22Rv1 (cell line): ENCODE measurements at regions not wholly inside any gene's neighbourhood (a gene's known extent, or its start where the extent isn't known, plus 50 kb on each side); places are given as distances from the start of the nearest gene placed in this dataset.

Experiments used
- ZFX ChIP-seq: fragments of 450-650 bp; IDR thresholded peaks from 2 replicates; pipeline ENCODE4 v1.6.1; 2017; ENCODE audit warnings: antibody characterized with exemption, borderline replicate concordance
- TF ChIP-seq, protein P1 (sequence below): fragments of 450-650 bp; IDR thresholded peaks from 2 replicates; pipeline ENCODE4 v1.5.1; 2017; ENCODE audit warnings: mild to moderate bottlenecking

DNA sequence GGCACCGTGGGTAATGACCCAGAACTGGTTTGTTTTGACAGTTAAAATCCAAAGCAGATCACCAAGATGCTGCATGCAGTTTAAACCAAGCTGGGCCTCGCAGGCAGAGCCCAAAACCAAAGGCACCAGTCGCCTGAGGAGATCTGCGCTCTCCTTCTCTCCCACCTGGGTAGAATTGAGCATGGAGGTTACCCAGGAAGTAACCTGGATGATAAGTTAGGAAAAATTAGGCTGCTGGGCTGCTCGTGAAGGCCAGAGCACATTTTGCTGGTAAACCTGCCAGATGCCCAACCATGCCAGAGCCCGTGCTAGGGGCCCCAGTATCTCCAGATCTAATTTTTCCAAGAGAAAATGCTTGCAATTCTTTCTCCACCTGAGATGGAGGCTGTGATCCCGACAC is 388.3 kb upstream of the MGMT start:
- TF ChIP-seq, protein P1, sequence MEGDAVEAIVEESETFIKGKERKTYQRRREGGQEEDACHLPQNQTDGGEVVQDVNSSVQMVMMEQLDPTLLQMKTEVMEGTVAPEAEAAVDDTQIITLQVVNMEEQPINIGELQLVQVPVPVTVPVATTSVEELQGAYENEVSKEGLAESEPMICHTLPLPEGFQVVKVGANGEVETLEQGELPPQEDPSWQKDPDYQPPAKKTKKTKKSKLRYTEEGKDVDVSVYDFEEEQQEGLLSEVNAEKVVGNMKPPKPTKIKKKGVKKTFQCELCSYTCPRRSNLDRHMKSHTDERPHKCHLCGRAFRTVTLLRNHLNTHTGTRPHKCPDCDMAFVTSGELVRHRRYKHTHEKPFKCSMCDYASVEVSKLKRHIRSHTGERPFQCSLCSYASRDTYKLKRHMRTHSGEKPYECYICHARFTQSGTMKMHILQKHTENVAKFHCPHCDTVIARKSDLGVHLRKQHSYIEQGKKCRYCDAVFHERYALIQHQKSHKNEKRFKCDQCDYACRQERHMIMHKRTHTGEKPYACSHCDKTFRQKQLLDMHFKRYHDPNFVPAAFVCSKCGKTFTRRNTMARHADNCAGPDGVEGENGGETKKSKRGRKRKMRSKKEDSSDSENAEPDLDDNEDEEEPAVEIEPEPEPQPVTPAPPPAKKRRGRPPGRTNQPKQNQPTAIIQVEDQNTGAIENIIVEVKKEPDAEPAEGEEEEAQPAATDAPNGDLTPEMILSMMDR: no peak
- no peak for TF ChIP-seq ZFX
